ENCODE measurements at regions not wholly inside any gene's neighbourhood (a gene's known extent, or its start where the extent isn't known, plus 50 kb on each side); places are given as distances from the start of the nearest gene placed in this dataset.

- H3K27ac ChIP-seq = no peak overlapping the region
- H3K27me3 ChIP-seq (ENCODE audit: insufficient read depth, low read depth) = no peaks in the 10 kb centered on the region
Observed at GRCh38 chr13:67367399-67367798, 137.3 kb upstream of the PCDH9 start.

GRCh38 chr13:67366533-67366932, 136.4 kb upstream of the PCDH9 start:
- H4K20me1 ChIP-seq (ENCODE audit: insufficient read depth) = no peaks in the 10 kb centered on the region
- no peaks in the 10 kb centered on the region for H3K4me1 ChIP-seq (ENCODE audit: low read depth, poor library complexity, severe bottlenecking)
- no peak overlapping the region for H3K4me2 ChIP-seq
- H3K27me3 ChIP-seq (ENCODE audit: insufficient read depth, low read depth) = no peaks in the 10 kb centered on the region
- no peak overlapping the region for H3K27ac ChIP-seq
- H3K4me3 ChIP-seq (IDR thresholded peaks at IDR 0.05; ENCODE audit: insufficient read depth, low read depth, low read length) = no peak overlapping the region
- H3K79me2 ChIP-seq (ENCODE audit: insufficient read depth, low read depth) = no peaks in the 10 kb centered on the region
- H3K9ac ChIP-seq = no peak overlapping the region
- H3K36me3 ChIP-seq (ENCODE audit: insufficient read depth) = no peaks in the 10 kb centered on the region
- no peak overlapping the region for H2AFZ ChIP-seq (ENCODE audit: low read depth)
- no peak for TF ChIP-seq CTCF (conservative IDR thresholded peaks at IDR 0.05; ENCODE audit: low read depth, low read length)

More at GRCh38 chr13:67367399-67367798, 137.3 kb upstream of the PCDH9 start:
- H2AFZ ChIP-seq (ENCODE audit: low read depth) = no peak overlapping the region
- no peak overlapping the region for H3K4me3 ChIP-seq (IDR thresholded peaks at IDR 0.05; ENCODE audit: insufficient read depth, low read depth, low read length)
- H3K36me3 ChIP-seq (ENCODE audit: insufficient read depth) = no peaks in the 10 kb centered on the region
- H3K4me1 ChIP-seq (ENCODE audit: low read depth, poor library complexity, severe bottlenecking) = no peaks in the 10 kb centered on the region
- H3K79me2 ChIP-seq (ENCODE audit: insufficient read depth, low read depth) = no peaks in the 10 kb centered on the region
- no peak overlapping the region for H3K4me2 ChIP-seq
- no peak overlapping the region for H3K9ac ChIP-seq
- no peak for TF ChIP-seq CTCF (conservative IDR thresholded peaks at IDR 0.05; ENCODE audit: low read depth, low read length)
- H4K20me1 ChIP-seq (ENCODE audit: insufficient read depth) = no peaks in the 10 kb centered on the region

DNA sequence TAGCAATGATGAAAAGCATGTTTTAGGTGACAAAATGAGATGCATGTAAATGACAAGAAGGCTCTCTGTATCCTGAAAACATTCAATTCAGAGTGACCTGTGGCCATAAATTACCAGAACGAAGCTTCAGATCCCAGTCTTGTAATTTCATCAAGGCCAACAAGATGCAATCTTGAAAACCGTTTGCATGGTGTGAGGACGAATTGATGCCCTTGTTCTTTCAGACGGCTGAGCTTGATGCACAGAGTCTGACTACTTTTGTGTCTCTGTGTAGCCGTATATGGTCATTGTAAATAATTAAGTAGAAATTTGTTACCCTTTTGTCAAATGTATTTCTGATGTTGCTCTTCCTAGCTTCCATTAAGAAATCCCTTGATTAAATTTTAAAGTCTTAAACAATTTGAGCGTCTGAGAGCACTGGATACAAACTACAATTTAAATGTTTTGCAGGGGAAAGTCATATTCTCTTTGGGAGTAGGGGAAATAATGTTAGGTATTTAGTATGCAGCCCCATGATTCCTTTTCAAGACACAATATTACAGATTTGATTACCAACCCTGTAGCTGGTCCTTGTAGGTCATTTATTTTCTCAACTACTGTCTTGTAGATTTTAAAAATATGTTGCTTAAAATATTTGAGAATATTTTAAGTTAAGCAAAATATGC, 125.8 kb upstream of the PCDH9 start:
- Histone ChIP-seq H3K4me3 (IDR thresholded peaks at IDR 0.05; ENCODE audit: insufficient read depth, low read depth, low read length) (no peak overlapping the region), H3K9ac (no peak overlapping the region), H3K4me2 (no peak overlapping the region), H3K79me2 (ENCODE audit: insufficient read depth, low read depth) (no peaks in the 10 kb centered on the region), H3K36me3 (ENCODE audit: insufficient read depth) (no peaks in the 10 kb centered on the region), H4K20me1 (ENCODE audit: insufficient read depth) (no peaks in the 10 kb centered on the region), H2AFZ (ENCODE audit: low read depth) (no peak overlapping the region), H3K27ac (no peak overlapping the region), H3K27me3 (ENCODE audit: insufficient read depth, low read depth) (no peaks in the 10 kb centered on the region), H3K4me1 (ENCODE audit: low read depth, poor library complexity, severe bottlenecking) (no peaks in the 10 kb centered on the region)
- TF ChIP-seq CTCF (conservative IDR thresholded peaks at IDR 0.05; ENCODE audit: low read depth, low read length) = no peak

DNA sequence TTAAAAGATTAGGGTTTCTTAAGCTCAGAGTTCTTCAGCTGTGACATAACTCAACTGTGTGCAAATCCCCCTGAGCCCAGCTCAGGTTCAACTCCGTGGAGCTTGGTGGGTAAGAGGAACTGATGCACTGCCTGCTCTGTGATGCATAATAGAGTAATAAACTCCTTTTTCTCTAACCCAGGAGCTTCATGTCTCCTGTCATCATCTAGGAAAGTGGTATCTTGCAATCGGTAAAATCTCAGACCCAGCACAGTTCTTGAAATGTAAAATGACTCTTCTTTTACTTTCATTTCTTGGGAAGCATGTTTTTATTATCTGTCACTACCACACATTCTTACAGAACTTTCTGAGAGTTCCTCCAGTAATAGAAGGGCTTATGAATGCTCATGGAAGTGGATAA, 123.8 kb upstream of the PCDH9 start:
- Histone ChIP-seq H4K20me1 (ENCODE audit: insufficient read depth) (no peaks in the 10 kb centered on the region), H3K27me3 (ENCODE audit: insufficient read depth, low read depth) (no peaks in the 10 kb centered on the region), H3K79me2 (ENCODE audit: insufficient read depth, low read depth) (no peaks in the 10 kb centered on the region), H3K4me2 (no peak overlapping the region), H3K4me1 (ENCODE audit: low read depth, poor library complexity, severe bottlenecking) (no peaks in the 10 kb centered on the region), H2AFZ (ENCODE audit: low read depth) (no peak overlapping the region), H3K9ac (no peak overlapping the region), H3K36me3 (ENCODE audit: insufficient read depth) (no peaks in the 10 kb centered on the region), H3K27ac (no peak overlapping the region), H3K4me3 (IDR thresholded peaks at IDR 0.05; ENCODE audit: insufficient read depth, low read depth, low read length) (no peak overlapping the region)
- TF ChIP-seq CTCF (conservative IDR thresholded peaks at IDR 0.05; ENCODE audit: low read depth, low read length) = no peak
